Trophoblast cell (in vitro differentiated cells and primary cell): ENCODE measurements at regions not wholly inside any gene's neighbourhood (a gene's known extent, or its start where the extent isn't known, plus 50 kb on each side); places are given as distances from the start of the nearest gene placed in this dataset.

ENCODE experiments used
- DNase-seq, 2 donors: peaks; one replicate each; pipeline ENCODE4 v3.0.0-alpha.2; 2016
- H2AFZ ChIP-seq: 2 replicates; pipeline ENCODE4 v1.6.1; 2013; ENCODE audit warnings: low read length, moderate library complexity, mild to moderate bottlenecking; ENCODE audit not compliant: insufficient read depth, poor library complexity
- H2AK5ac ChIP-seq: 2 replicates; pipeline ENCODE4 v1.6.1; 2013; ENCODE audit warnings: mild to moderate bottlenecking, low read length
- H2BK120ac ChIP-seq: 2 replicates; pipeline ENCODE4 v1.6.1; 2013; ENCODE audit warnings: low read length, mild to moderate bottlenecking, moderate library complexity; ENCODE audit not compliant: insufficient read depth, poor library complexity
- H2BK12ac ChIP-seq: 2 replicates; pipeline ENCODE4 v1.6.1; 2013; ENCODE audit warnings: mild to moderate bottlenecking, low read length, moderate library complexity
- H2BK5ac ChIP-seq: 2 replicates; pipeline ENCODE4 v1.6.1; 2013; ENCODE audit warnings: low read length, low read depth, moderate library complexity, mild to moderate bottlenecking; ENCODE audit not compliant: poor library complexity
- H3K14ac ChIP-seq: 2 replicates; pipeline ENCODE4 v1.6.1; 2013; ENCODE audit warnings: mild to moderate bottlenecking, low read length
- H3K18ac ChIP-seq: 2 replicates; pipeline ENCODE4 v1.6.1; 2013; ENCODE audit warnings: mild to moderate bottlenecking, low read length
- H3K23ac ChIP-seq: 2 replicates; pipeline ENCODE4 v1.6.1; 2013; ENCODE audit warnings: low read length
- H3K27ac ChIP-seq: 2 replicates; pipeline ENCODE4 v1.5.1; 2013; ENCODE audit warnings: low read depth, mild to moderate bottlenecking, inconsistent platforms, low read length, moderate library complexity
- H3K27me3 ChIP-seq: 2 replicates; pipeline ENCODE4 v1.6.1; 2013; ENCODE audit warnings: inconsistent platforms, mild to moderate bottlenecking, low read length, moderate library complexity; ENCODE audit not compliant: insufficient read depth
- H3K36me3 ChIP-seq, 2 experiments: 1 replicate in 1 of 2; 2 replicates in 1 of 2; pipeline ENCODE4 v1.6.1; 2013; ENCODE audit warnings: low read length in 2 of 2, mild to moderate bottlenecking in 2 of 2, moderate library complexity in 1 of 2; ENCODE audit not compliant: insufficient read depth in 2 of 2, control insufficient read depth in 1 of 2
- H3K4ac ChIP-seq: 2 replicates; pipeline ENCODE4 v1.6.1; 2013; ENCODE audit warnings: low read depth, mild to moderate bottlenecking, low read length, moderate library complexity
- H3K4me1 ChIP-seq, 2 experiments: 1 replicate in 1 of 2; 2 replicates in 1 of 2; pipeline ENCODE4 v1.6.1; 2013; ENCODE audit warnings: low read length in 2 of 2, mild to moderate bottlenecking in 2 of 2, moderate library complexity in 1 of 2; ENCODE audit not compliant: insufficient read depth in 2 of 2, control insufficient read depth in 1 of 2
- H3K4me2 ChIP-seq: 2 replicates; pipeline ENCODE4 v1.6.1; 2013; ENCODE audit warnings: inconsistent platforms, mild to moderate bottlenecking, low read length, moderate library complexity
- H3K4me3 ChIP-seq: 2 replicates; pipeline ENCODE4 v1.5.1; 2013; ENCODE audit warnings: mild to moderate bottlenecking, low read depth, low read length, inconsistent platforms
- H3K79me1 ChIP-seq: one replicate; pipeline ENCODE4 v1.6.1; 2013; ENCODE audit warnings: low read length
- H3K79me2 ChIP-seq: 2 replicates; pipeline ENCODE4 v1.6.1; 2013; ENCODE audit warnings: low read length, mild to moderate bottlenecking; ENCODE audit not compliant: control insufficient read depth, insufficient read depth, poor library complexity
- H3K9ac ChIP-seq: 2 replicates; pipeline ENCODE4 v1.6.1; 2013; ENCODE audit warnings: mild to moderate bottlenecking, low read length
- H3K9me3 ChIP-seq: 2 replicates; pipeline ENCODE4 v1.6.1; 2013; ENCODE audit warnings: low read depth, mild to moderate bottlenecking, control low read depth, inconsistent platforms, low read length; ENCODE audit not compliant: insufficient read depth
- H4K12ac ChIP-seq: 2 replicates; pipeline ENCODE4 v1.6.1; 2013; ENCODE audit warnings: low read depth, mild to moderate bottlenecking, low read length, moderate library complexity
- H4K8ac ChIP-seq: 2 replicates; pipeline ENCODE4 v1.6.1; 2013; ENCODE audit warnings: low read depth, mild to moderate bottlenecking, low read length, moderate library complexity
- H4K91ac ChIP-seq: one replicate; pipeline ENCODE4 v1.6.1; 2013; ENCODE audit warnings: low read depth, mild to moderate bottlenecking, low read length, moderate library complexity
- WGBS: extraction: QIAGEN DNeasy Blood & Tissue Kit; methylation state at CpG from one replicate; pipeline ENCODE4 v1.1.7; 2013; ENCODE audit warnings: missing lambda C conversion rate; ENCODE audit not compliant: insufficient read length, insufficient coverage; ENCODE audit errors: extremely low coverage; 5-methylcytosine and 5-hydroxymethylcytosine counted together

- Histone ChIP-seq H3K14ac (no peak overlapping the region), H2AK5ac (no peak overlapping the region), H3K4me3 (no peak overlapping the region), H3K4me1 (no peaks in the 10 kb centered on the region), H2BK5ac (no peak overlapping the region), H4K12ac (no peak overlapping the region), H4K91ac (no peak overlapping the region), H3K18ac (no peak overlapping the region), H3K36me3 (no peaks in the 10 kb centered on the region), H3K27ac (no peak overlapping the region), H4K8ac (no peak overlapping the region), H3K4ac (no peak overlapping the region), H2AFZ (no peak overlapping the region), H3K9me3 (no peaks in the 10 kb centered on the region), H2BK12ac (no peak overlapping the region), H3K79me2 (no peaks in the 10 kb centered on the region), H3K79me1 (no peaks in the 10 kb centered on the region), H3K27me3 (no peaks in the 10 kb centered on the region), H3K9ac (no peak overlapping the region), H2BK120ac (no peak overlapping the region), H3K4me2 (no peak overlapping the region), H3K23ac (no peak overlapping the region)
- WGBS: no CpG with 5 or more reads among the region's 3 CpGs
- DNase-seq: no peak
Measured at GRCh38 chr3:72543246-72543645, 305.0 kb downstream of the SHQ1 start.

- H2BK120ac ChIP-seq: no peak overlapping the region
- no peak overlapping the region for H2AFZ ChIP-seq
- H3K4me1 ChIP-seq: no peaks in the 10 kb centered on the region
- H3K27ac ChIP-seq: no peak overlapping the region
- H3K27me3 ChIP-seq: no peaks in the 10 kb centered on the region
- no peak overlapping the region for H3K18ac ChIP-seq
- WGBS: no CpG with 5 or more reads among the region's 6 CpGs
- no peak for DNase-seq
- no peaks in the 10 kb centered on the region for H3K36me3 ChIP-seq
- no peak overlapping the region for H2AK5ac ChIP-seq
- H3K9me3 ChIP-seq: no peaks in the 10 kb centered on the region
- no peak overlapping the region for H2BK5ac ChIP-seq
- H3K9ac ChIP-seq: no peak overlapping the region
- H2BK12ac ChIP-seq: no peak overlapping the region
- H4K8ac ChIP-seq: no peak overlapping the region
- no peak overlapping the region for H4K91ac ChIP-seq
- H3K14ac ChIP-seq: no peak overlapping the region
- no peak overlapping the region for H3K23ac ChIP-seq
- H3K4ac ChIP-seq: no peak overlapping the region
- H3K79me1 ChIP-seq: no peaks in the 10 kb centered on the region
- H3K4me2 ChIP-seq: no peak overlapping the region
- no peak overlapping the region for H3K4me3 ChIP-seq
- no peaks in the 10 kb centered on the region for H3K79me2 ChIP-seq
- no peak overlapping the region for H4K12ac ChIP-seq
Measured at GRCh38 chr3:72542781-72543180, 305.5 kb downstream of the SHQ1 start.

DNA sequence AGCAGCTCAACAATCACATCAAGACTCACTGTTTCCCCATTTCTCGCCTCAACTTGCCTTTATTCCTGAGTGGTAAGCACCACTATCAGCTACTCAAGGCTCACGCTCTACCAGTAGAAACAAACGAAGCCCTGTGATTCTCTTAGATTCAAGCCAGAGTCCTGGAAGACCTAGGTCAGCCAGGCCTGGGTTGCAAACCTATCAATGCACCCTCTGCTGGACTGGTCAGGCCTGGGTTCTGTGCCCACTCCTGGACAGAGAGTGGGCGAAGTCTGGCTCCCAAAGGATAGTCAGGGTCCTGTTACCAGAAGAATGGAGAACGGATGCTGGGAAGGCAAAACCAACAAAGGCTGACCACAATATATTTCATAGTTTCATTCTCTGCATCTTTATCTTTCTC is 308.4 kb downstream of the SHQ1 start:
- Histone ChIP-seq H3K18ac (no peak overlapping the region), H3K4me2 (no peak overlapping the region), H2BK120ac (no peak overlapping the region), H4K91ac (no peak overlapping the region), H3K79me2 (no peaks in the 10 kb centered on the region), H3K9me3 (no peaks in the 10 kb centered on the region), H3K27ac (no peak overlapping the region), H3K79me1 (no peaks in the 10 kb centered on the region), H4K8ac (no peak overlapping the region), H3K27me3 (no peaks in the 10 kb centered on the region), H4K12ac (no peak overlapping the region), H3K4me3 (no peak overlapping the region), H2BK5ac (no peak overlapping the region), H3K9ac (no peak overlapping the region), H2AFZ (no peak overlapping the region), H2BK12ac (no peak overlapping the region), H3K4ac (no peak overlapping the region), H3K36me3 (no peaks in the 10 kb centered on the region), H2AK5ac (no peak overlapping the region), H3K23ac (no peak overlapping the region), H3K4me1 (no peaks in the 10 kb centered on the region), H3K14ac (no peak overlapping the region)
- no peak for DNase-seq
- WGBS: no CpG with 5 or more reads among the region's 5 CpGs

DNA sequence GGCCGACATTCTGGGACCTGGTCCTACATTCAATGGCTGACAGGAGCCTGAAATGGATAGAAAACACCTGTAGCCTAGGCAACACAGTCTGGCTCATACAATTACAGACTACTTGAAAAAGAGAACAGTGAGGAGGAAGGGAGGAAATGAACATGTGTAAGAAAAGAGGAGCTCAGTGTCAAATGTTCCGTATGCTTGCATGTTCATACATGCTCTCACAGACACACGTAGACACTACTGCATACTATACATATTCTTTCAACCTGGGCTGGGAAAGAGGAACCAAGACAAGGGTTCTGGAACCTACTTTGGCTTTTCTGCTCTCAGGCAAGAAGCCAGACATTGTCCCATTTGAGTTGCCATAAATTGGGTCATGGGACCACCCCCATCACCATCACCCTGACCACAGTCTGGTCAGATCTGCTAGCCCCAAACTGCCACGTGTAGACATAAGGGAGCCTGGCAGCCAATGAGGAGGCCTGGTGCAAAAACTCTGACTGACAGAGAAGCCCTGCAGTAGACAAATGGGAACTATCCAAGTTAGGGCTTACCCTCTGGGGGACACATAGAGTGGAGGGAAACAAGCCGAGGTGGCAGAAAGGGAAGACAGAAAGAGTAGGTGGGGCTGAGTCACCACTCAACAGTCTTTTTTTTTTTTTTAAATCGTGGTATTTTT is 310.0 kb downstream of the SHQ1 start:
- no peaks in the 10 kb centered on the region for H3K36me3 ChIP-seq
- no peaks in the 10 kb centered on the region for H3K79me1 ChIP-seq
- no peak overlapping the region for H2BK5ac ChIP-seq
- H2AK5ac ChIP-seq: no peak overlapping the region
- H3K27me3 ChIP-seq: no peaks in the 10 kb centered on the region
- DNase-seq: no peak
- no peak overlapping the region for H3K9ac ChIP-seq
- no peak overlapping the region for H2BK120ac ChIP-seq
- H3K18ac ChIP-seq: no peak overlapping the region
- H3K9me3 ChIP-seq: no peaks in the 10 kb centered on the region
- no CpG with 5 or more reads among the region's 6 CpGs for WGBS
- H3K4me1 ChIP-seq: no peaks in the 10 kb centered on the region
- H3K4ac ChIP-seq: no peak overlapping the region
- H3K4me3 ChIP-seq: no peak overlapping the region
- no peaks in the 10 kb centered on the region for H3K79me2 ChIP-seq
- no peak overlapping the region for H2BK12ac ChIP-seq
- no peak overlapping the region for H4K12ac ChIP-seq
- H3K23ac ChIP-seq: no peak overlapping the region
- H4K91ac ChIP-seq: no peak overlapping the region
- no peak overlapping the region for H3K14ac ChIP-seq
- no peak overlapping the region for H4K8ac ChIP-seq
- no peak overlapping the region for H2AFZ ChIP-seq
- H3K4me2 ChIP-seq: no peak overlapping the region
- no peak overlapping the region for H3K27ac ChIP-seq
